Kidney (tissue), 13 donors: ENCODE measurements at regions not wholly inside any gene's neighbourhood (a gene's known extent, or its start where the extent isn't known, plus 50 kb on each side); places are given as distances from the start of the nearest gene placed in this dataset.

ENCODE experiments used
- DNase-seq, 5 donors: peaks; one replicate each; pipeline ENCODE4 v3.0.0-alpha.2; 2013 to 2020
- FAIRE-seq: peaks from 2 replicates; lab custom pipeline; 2012; peaks lifted over from hg19 to GRCh38; lab: Jason Lieb, UNC
- H3K27ac ChIP-seq, 2 donors: one replicate each; pipeline ENCODE4 v1.7.0; 2013; ENCODE audit warnings: low read depth in 2 of 2, low read length in 2 of 2, inconsistent platforms in 1 of 2
- H3K27me3 ChIP-seq: one replicate; pipeline ENCODE4 v1.7.1; 2013; ENCODE audit warnings: low read length, inconsistent platforms; ENCODE audit not compliant: control insufficient read depth, insufficient read depth
- H3K36me3 ChIP-seq, 3 donors: one replicate each; pipeline versions ENCODE4 v1.7.0 to v1.7.1; 2013; ENCODE audit warnings: low read length in 3 of 3, control low read depth in 1 of 3, inconsistent platforms in 1 of 3; ENCODE audit not compliant: insufficient read depth in 3 of 3, control insufficient read depth in 2 of 3
- H3K4me1 ChIP-seq, 3 donors: one replicate each; pipeline versions ENCODE4 v1.7.0 to v1.7.1; 2013; ENCODE audit warnings: low read length in 3 of 3, inconsistent platforms in 1 of 3, low read depth in 1 of 3; ENCODE audit not compliant: control insufficient read depth in 2 of 3, insufficient read depth in 2 of 3
- H3K4me3 ChIP-seq, 3 donors: one replicate each; pipeline versions ENCODE4 v1.7.0 to v1.8.1; 2013; ENCODE audit warnings: low read length in 3 of 3, control low read depth in 1 of 3, inconsistent platforms in 1 of 3
- H3K9ac ChIP-seq, 3 donors: one replicate each; pipeline versions ENCODE4 v1.7.0 to v1.7.1; 2013; ENCODE audit warnings: low read length in 3 of 3, control low read depth in 1 of 3, inconsistent platforms in 1 of 3
- H3K9me3 ChIP-seq, 3 donors: one replicate each; pipeline versions ENCODE4 v1.7.0 to v1.7.1; 2013; ENCODE audit warnings: low read length in 3 of 3, control low read depth in 1 of 3, inconsistent platforms in 1 of 3; ENCODE audit not compliant: control insufficient read depth in 2 of 3, insufficient read depth in 1 of 3
- CTCF ChIP-seq: IDR thresholded peaks from 3 replicates; pipeline ENCODE4 v1.5.1; 2012; ENCODE audit warnings: mild to moderate bottlenecking, moderate library complexity, borderline replicate concordance; ENCODE audit not compliant: insufficient read depth; ENCODE audit errors: extremely low read depth
- intact Hi-C: fragments of 100-400 bp; cut with DNase I; formaldehyde crosslinking; loops from one replicate; pipeline ENCODE4 v1.11.1; 2022
- donor health status: control.
- donor health status: control.
- donor health status: control.
- donor health status: control.
- donor health status: control.
- donor health status: DM: yes; HTN: yes; CAD: no.
- donor health status: Normal renal cell carcinoma (clear cell type).

- TF ChIP-seq CTCF: no peak
- intact Hi-C loops: no loop called here
- Histone ChIP-seq H3K4me3 (no peak overlapping the region), H3K27me3 (no peaks in the 10 kb centered on the region), H3K36me3 (no peaks in the 10 kb centered on the region), H3K9me3 (no peaks in the 10 kb centered on the region), H3K27ac (no peak overlapping the region), H3K9ac (no peak overlapping the region), H3K4me1 (no peaks in the 10 kb centered on the region)
- no peak for DNase-seq
- FAIRE-seq: no peak
Observed at GRCh38 chr7:85815526-85815925, 628.7 kb upstream of the SEMA3D start.

GRCh38 chr7:85806321-85806720 is 619.5 kb upstream of the SEMA3D start:
- no peaks in the 10 kb centered on the region for H3K36me3 ChIP-seq
- intact Hi-C loops: no loop called here
- no peaks in the 10 kb centered on the region for H3K9me3 ChIP-seq
- no peak overlapping the region for H3K27ac ChIP-seq
- no peak overlapping the region for H3K9ac ChIP-seq
- no peak overlapping the region for H3K4me3 ChIP-seq
- no peak for TF ChIP-seq CTCF
- no peaks in the 10 kb centered on the region for H3K4me1 ChIP-seq
- no peaks in the 10 kb centered on the region for H3K27me3 ChIP-seq
- FAIRE-seq: no peak
- DNase-seq: no peak

- no peaks in the 10 kb centered on the region for H3K9me3 ChIP-seq
- FAIRE-seq: no peak
- no peak overlapping the region for H3K27ac ChIP-seq
- no peaks in the 10 kb centered on the region for H3K4me1 ChIP-seq
- no peaks in the 10 kb centered on the region for H3K36me3 ChIP-seq
- H3K27me3 ChIP-seq: no peaks in the 10 kb centered on the region
- TF ChIP-seq CTCF: no peak
- H3K4me3 ChIP-seq: no peak overlapping the region
- intact Hi-C loops: no loop called here
- no peak overlapping the region for H3K9ac ChIP-seq
- no peak for DNase-seq
Observed at GRCh38 chr7:85805656-85806055, 618.8 kb upstream of the SEMA3D start.

GRCh38 chr7:85805249-85805648 is 618.4 kb upstream of the SEMA3D start:
- Histone ChIP-seq H3K4me3 (no peak overlapping the region), H3K9ac (no peak overlapping the region), H3K36me3 (no peaks in the 10 kb centered on the region), H3K27me3 (no peaks in the 10 kb centered on the region), H3K9me3 (no peaks in the 10 kb centered on the region), H3K27ac (no peak overlapping the region), H3K4me1 (no peaks in the 10 kb centered on the region)
- FAIRE-seq: no peak
- TF ChIP-seq CTCF: no peak
- intact Hi-C loops: no loop called here
- DNase-seq: no peak
